GM13976 (cell line): ENCODE measurements at regions not wholly inside any gene's neighbourhood (a gene's known extent, or its start where the extent isn't known, plus 50 kb on each side); places are given as distances from the start of the nearest gene placed in this dataset.

Experiments
- DNase-seq: peaks from one replicate; pipeline ENCODE4 v3.0.0; 2012; ENCODE audit warnings: low spot score
- in situ Hi-C: fragments of 300-500 bp; cut with MboI; formaldehyde crosslinking; loops from one replicate; pipeline ENCODE4 v1.12.0; 2022; ENCODE audit warnings: low sequenced_read_pairs, mixed read lengths, inconsistent platforms; ENCODE audit not compliant: unreplicated experiment
- TF ChIP-seq, protein P1 (sequence below): IDR thresholded peaks from 2 replicates; pipeline ENCODE4 v1.5.1; 2012; ENCODE audit warnings: borderline replicate concordance, mild to moderate bottlenecking; ENCODE audit not compliant: insufficient read depth; ENCODE audit errors: extremely low read depth, missing control alignments, control extremely low read depth

DNA sequence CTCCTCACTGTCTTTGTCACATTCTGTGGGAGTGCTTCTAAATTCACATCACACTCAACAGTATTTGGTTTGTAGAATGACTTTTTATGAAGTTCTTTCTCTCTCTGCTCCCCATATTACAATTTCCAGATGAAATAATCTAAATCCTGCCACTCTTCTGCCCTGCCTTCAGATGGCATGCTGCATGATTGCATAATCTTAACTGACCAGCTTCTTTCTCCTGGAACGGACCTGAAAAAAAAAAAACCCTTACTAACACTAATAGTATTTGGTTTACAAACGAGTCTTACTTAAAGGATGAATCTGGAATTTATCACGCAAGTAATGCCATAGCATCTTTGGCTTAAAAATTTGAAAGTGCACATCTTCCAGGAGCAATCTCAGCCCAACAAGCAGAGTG, 272.3 kb downstream of the NAF1 start:
- in situ Hi-C loops = no loop called here
- no peak for DNase-seq
- TF ChIP-seq, protein P1, sequence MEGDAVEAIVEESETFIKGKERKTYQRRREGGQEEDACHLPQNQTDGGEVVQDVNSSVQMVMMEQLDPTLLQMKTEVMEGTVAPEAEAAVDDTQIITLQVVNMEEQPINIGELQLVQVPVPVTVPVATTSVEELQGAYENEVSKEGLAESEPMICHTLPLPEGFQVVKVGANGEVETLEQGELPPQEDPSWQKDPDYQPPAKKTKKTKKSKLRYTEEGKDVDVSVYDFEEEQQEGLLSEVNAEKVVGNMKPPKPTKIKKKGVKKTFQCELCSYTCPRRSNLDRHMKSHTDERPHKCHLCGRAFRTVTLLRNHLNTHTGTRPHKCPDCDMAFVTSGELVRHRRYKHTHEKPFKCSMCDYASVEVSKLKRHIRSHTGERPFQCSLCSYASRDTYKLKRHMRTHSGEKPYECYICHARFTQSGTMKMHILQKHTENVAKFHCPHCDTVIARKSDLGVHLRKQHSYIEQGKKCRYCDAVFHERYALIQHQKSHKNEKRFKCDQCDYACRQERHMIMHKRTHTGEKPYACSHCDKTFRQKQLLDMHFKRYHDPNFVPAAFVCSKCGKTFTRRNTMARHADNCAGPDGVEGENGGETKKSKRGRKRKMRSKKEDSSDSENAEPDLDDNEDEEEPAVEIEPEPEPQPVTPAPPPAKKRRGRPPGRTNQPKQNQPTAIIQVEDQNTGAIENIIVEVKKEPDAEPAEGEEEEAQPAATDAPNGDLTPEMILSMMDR = no peak

DNA sequence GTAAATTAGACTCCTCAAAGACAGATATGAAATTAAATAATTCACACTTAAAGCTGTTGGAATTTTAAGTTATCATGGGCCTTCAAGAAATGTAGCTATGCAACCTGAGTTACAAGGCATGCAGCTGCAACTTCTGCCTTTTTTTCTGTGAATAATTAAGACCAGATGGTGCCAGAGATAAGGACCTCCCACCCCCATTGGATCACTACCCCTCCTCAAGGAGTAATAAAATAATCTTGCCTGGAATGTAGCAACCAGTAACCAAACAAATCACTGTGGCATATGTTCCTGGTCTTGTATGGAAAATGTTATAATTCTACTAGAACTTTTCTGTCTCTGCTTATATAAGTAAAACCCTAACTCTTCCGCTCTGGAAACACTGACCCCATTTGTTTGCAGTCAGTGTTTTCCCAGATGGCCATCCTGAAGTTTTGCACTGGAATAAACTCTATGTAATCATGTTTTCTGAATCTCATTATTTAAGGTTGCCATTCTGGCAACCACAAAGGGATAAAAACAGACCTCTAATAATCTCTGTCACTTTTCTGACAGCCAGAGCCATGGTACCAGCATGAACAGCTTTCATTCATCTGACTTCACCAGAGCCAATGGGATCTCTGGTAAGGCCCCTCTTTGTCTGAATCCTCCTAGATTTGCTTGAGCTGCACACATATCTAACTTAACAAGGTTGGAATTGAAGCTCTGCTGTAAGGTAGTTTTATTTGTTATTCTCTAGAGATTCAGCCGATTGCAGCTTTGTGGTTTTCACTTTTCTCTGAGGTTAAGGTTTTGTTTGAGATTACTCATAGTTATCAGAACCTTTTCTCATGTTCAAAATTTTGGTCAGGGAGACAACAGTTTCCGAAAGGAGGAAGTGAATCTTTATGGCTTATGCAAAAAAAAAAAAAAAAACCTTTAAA, 274.6 kb downstream of the NAF1 start:
- TF ChIP-seq, protein P1 = no peak
- DNase-seq = peak; percentile 71
- in situ Hi-C loops = no loop called here

- in situ Hi-C loops = no loop called here
- TF ChIP-seq, protein P1 = no peak
- no peak for DNase-seq
Observed at GRCh38 chr4:162878096-162878495, 288.6 kb downstream of the NAF1 start.

GRCh38 chr4:162874748-162875147, 291.9 kb downstream of the NAF1 start:
- TF ChIP-seq, protein P1 = no peak
- in situ Hi-C loops = no loop called here
- no peak for DNase-seq

DNA sequence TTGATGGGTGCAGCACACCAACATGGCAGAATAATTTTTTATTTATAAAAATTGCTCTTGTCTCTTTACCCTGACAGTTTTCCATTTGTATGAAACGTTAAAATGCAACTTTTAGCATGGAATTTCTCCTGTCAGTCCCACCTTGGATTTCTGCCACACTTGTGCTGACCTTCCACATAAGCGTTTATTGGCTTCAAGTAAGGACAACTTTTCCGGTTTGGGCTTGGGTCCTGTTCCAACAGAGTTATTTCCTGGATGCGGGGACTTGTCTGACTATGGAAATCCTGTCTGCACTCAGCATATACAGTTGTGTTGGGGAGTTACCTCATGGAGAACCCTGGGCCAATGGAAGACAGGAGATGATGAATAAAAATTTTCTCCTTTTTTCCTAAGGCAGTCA, 294.7 kb downstream of the NAF1 start:
- in situ Hi-C loops = no loop called here
- DNase-seq = no peak
- TF ChIP-seq, protein P1 = no peak

DNA sequence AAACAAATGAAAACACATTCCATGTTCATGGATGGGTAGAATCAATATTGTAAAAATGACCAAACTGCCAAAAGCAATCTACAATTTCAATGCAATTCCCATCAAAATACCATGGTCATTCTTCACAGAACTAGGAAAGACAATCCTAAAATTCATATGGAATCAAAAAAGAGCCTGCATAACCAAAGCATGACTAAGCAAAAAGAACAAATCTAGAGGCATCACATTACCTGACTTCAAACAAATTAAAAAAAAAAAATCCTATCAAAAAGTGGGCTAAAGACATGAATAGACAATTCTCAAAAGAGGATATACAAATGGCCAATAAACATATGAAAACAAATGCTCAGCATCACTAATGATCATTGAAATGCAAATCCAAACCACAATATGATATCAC, 297.5 kb downstream of the NAF1 start:
- DNase-seq = no peak
- TF ChIP-seq, protein P1 = no peak
- in situ Hi-C loops = no loop called here
